ENCODE measurements at regions not wholly inside any gene's neighbourhood (a gene's known extent, or its start where the extent isn't known, plus 50 kb on each side); places are given as distances from the start of the nearest gene placed in this dataset.
"Not testable (repeated sequence)": the region's sequence is repeated elsewhere in the genome, so short reads cannot be mapped to it uniquely, and the experiment has no call there.

- no peak for DNase-seq
These were observed 73.4 kb upstream of the ZNF469 start for GRCh38 chr16:88309174-88309907.

- DNase-seq = no peak
These were observed 72.9 kb upstream of the ZNF469 start for GRCh38 chr16:88309908-88310265.

GRCh38 chr16:88310796-88311605, 71.8 kb upstream of the ZNF469 start:
- no peak for DNase-seq

DNA sequence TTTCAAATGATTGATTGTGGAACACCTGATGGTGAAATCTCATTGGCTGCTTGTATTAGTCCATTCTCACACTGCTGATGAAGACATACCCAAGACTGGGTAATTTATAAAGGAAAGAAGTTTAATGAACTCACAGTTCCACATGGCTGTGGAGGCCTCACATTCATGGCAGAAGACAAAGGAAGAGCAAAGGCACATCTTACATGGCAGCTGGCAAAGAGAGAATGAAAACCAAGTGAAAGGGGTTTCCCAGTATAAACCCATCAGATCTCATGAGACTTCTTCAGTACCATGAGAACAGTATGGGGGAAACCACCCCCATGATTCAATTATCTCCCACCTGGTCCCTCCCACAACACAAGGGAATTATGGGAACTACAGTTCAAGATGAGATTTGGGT, 70.9 kb upstream of the ZNF469 start:
- DNase-seq = not testable (repeated sequence)

DNA sequence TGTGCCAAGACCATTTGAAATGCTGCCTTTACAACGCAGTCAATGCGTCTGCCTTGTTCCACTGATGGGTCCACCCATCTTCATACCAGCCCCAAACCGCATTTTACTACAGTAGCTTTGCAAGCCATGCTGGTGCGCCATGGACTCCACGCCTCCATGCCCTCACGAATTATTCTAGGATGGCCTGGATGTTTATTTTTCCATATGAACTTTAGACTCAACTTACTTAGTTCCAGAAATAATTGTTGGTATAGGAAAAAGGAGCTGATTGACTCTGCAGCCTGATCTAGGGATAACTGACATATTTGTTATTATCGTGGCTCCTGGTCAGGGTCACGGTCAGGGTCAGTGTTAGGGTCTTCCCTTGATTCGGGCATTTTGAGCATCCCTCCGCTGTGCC, 70.0 kb upstream of the ZNF469 start:
- DNase-seq = no peak

GRCh38 chr16:88314991-88315542, 67.7 kb upstream of the ZNF469 start:
- DNase-seq = no peak

DNA sequence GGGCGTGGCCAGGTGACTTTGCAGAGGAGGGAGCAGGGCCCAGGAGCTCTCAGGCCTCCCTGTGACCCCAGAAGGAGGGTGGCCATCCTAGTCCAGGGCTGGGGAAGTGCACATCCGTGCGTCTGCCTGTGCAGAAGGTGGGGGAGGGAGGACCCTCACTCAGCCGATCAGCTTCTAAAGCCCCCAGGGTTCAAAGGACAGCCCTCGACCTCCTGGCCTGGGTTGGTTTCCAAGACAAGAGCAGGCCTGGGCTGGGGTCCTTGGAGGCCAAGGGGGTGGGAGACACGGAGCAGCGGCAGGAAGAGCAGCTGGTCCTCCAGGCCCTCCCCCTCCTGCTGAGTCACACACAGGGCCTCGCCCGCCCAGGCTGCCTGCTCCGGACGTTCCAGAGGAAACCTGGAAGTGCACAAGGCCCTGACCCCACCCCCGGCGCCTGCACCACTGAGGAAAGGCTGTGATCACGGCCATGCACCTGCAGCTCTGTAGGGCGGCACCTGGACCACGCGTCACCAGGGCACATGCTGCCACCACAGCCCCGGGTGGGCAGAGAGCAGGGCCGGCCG, 67.1 kb upstream of the ZNF469 start:
- peak; percentile 99 for DNase-seq

GRCh38 chr16:88316151-88316550, 66.6 kb upstream of the ZNF469 start:
- peak; percentile 68 for DNase-seq

DNA sequence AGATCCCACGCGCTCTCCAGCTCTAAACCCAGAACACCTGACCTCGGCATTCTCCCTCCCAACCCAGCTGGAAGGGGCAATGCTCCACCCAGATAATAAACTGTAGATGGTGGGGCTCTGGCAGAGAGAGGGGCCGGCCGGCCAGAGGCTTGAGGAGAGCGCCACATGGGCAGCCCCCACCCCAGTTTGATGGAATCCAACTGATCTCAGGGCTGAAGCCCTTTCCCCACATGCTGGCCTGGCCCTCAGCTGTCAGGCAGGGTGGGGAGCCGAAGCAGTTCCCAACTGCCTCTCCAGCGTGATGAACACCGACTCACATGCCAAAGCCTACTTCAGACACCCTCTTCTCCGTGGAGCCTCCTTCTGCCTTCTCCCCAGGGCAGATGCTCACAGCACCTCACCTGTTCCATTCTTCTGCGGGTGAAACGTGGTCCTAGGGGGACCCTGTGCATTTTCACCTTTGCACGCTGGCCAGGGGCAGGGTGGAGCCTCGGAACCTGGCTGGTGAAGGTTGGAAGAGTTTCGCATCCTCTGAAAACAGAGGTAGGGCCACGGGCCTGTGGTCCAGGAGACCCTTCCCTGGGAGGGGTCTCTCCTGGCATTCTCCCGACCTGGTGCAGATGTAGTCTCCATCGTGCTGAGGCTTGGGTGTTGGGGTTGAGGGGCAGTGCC, 65.7 kb upstream of the ZNF469 start:
- DNase-seq = no peak

- no peak for DNase-seq
These were observed 65.2 kb upstream of the ZNF469 start for GRCh38 chr16:88317613-88317965.

GRCh38 chr16:88318051-88318450, 64.7 kb upstream of the ZNF469 start:
- DNase-seq = no peak

GRCh38 chr16:88318521-88318920, 64.2 kb upstream of the ZNF469 start:
- no peak for DNase-seq

- no peak for DNase-seq
These were observed 63.4 kb upstream of the ZNF469 start for GRCh38 chr16:88319116-88319965.

- DNase-seq = no peak
These were observed 61.7 kb upstream of the ZNF469 start for GRCh38 chr16:88320947-88321634.

DNA sequence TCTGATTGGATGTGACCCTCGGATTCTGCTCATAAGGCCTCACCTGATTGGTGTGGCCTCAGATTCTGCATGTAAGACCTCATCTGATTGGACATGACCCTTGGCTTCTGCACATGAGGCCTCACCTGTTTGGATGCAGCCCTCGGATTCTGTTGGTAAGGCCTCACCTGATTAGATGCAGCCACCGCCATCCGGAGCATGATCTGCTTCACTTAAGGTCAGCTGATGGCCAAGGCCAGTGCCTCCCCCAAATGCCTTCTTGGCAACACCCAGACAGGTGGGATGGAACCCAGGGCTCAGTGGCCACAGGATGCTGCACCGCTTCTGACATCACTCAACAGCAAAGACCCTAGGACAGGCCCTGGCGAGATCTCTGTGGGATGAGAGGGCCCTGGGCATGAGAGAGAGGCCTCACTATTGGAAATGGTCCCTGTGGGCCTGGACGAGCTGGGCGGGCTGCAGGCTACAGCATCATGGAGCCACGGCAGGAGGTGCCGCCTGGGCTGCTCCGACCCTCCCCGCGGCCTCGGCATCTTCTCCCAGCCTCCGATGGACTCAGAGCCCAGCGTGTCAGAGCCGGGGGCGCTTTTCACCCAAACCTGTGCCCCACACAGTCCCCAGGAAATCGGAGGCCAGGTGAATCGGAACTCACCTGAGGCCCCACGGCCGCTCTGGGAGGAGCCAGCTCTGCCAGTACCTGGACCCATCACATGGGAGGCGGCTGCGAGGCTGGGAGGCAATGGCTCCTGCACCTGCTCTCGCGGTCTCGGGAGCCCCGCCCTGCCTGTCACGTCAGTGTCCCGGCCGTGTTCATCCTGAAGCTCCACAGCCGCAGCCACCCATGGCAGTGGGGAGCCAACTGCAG, 60.9 kb upstream of the ZNF469 start:
- no peak for DNase-seq

DNA sequence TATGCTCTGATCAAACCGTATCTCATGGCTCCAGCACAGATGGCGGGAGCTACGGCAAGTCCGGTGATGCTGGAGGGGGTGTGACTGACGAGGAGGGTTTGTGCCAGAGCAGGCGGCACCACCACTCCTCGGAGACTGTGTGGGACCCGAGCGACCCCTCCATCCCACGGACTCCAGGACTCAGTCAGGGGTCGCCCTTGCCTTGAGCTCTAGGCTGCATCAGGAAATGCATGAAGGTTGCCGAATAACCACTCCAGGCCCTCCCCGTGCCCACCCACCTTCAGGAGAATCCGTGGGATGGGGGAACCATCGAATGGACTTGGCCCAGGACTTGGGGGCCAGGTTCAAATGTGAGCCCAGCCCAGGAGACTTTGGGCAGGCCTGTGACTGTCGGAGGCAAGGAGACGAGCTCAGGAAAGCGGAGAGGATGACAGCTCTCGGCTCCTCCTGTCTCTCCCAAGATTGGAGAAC, 60.2 kb upstream of the ZNF469 start:
- DNase-seq = no peak

- no peak for DNase-seq
These were observed 59.7 kb upstream of the ZNF469 start for GRCh38 chr16:88323041-88323440.

GRCh38 chr16:88323546-88324330, 59.0 kb upstream of the ZNF469 start:
- DNase-seq = no peak

GRCh38 chr16:88325087-88325750, 57.5 kb upstream of the ZNF469 start:
- DNase-seq = no peak

All from 8988T (cell line).